ENCODE measurements at regions not wholly inside any gene's neighbourhood (a gene's known extent, or its start where the extent isn't known, plus 50 kb on each side); places are given as distances from the start of the nearest gene placed in this dataset.
"Not testable (repeated sequence)": the region's sequence is repeated elsewhere in the genome, so short reads cannot be mapped to it uniquely, and the experiment has no call there.

GRCh38 chr1:67482733-67483482 is 52.7 kb upstream of the SERBP1 start:
- FAIRE-seq = no peak
- TF ChIP-seq POLR2AphosphoS5 (IDR thresholded peaks at IDR 0.05; ENCODE audit: low read depth, low read length) = no peak
- TF ChIP-seq TAF1 (IDR thresholded peaks at IDR 0.05; ENCODE audit: borderline replicate concordance, low read depth, low read length) = no peak
- TF ChIP-seq POLR2A (IDR thresholded peaks at IDR 0.05; ENCODE audit: low read depth, low read length) = no peak
- DNase-seq (ENCODE audit: insufficient read length) = no peak

- no peak for FAIRE-seq
- TF ChIP-seq POLR2A (IDR thresholded peaks at IDR 0.05; ENCODE audit: low read depth, low read length) = no peak
- TF ChIP-seq TAF1 (IDR thresholded peaks at IDR 0.05; ENCODE audit: borderline replicate concordance, low read depth, low read length) = no peak
- no peak for TF ChIP-seq POLR2AphosphoS5 (IDR thresholded peaks at IDR 0.05; ENCODE audit: low read depth, low read length)
Observed at GRCh38 chr1:67484492-67484891, 54.3 kb upstream of the SERBP1 start.

GRCh38 chr1:67485046-67485811 is 55.0 kb upstream of the SERBP1 start:
- DNase-seq (ENCODE audit: insufficient read length) (no peak), FAIRE-seq (no peak)
- no peak for TF ChIP-seq TAF1 (IDR thresholded peaks at IDR 0.05; ENCODE audit: borderline replicate concordance, low read depth, low read length)
- TF ChIP-seq POLR2A (IDR thresholded peaks at IDR 0.05; ENCODE audit: low read depth, low read length) = no peak
- TF ChIP-seq POLR2AphosphoS5 (IDR thresholded peaks at IDR 0.05; ENCODE audit: low read depth, low read length) = no peak

More at GRCh38 chr1:67484492-67484891, 54.3 kb upstream of the SERBP1 start:
- no peak for DNase-seq (ENCODE audit: insufficient read length)

- DNase-seq (ENCODE audit: insufficient read length) (no peak), FAIRE-seq (no peak)
- no peak for TF ChIP-seq TAF1 (IDR thresholded peaks at IDR 0.05; ENCODE audit: borderline replicate concordance, low read depth, low read length)
- TF ChIP-seq POLR2AphosphoS5 (IDR thresholded peaks at IDR 0.05; ENCODE audit: low read depth, low read length) = no peak
Observed at GRCh38 chr1:67489643-67490042, 59.4 kb upstream of the SERBP1 start.

GRCh38 chr1:67491280-67491679 is 61.1 kb upstream of the SERBP1 start:
- TF ChIP-seq POLR2A (IDR thresholded peaks at IDR 0.05; ENCODE audit: low read depth, low read length) = no peak
- TF ChIP-seq TAF1 (IDR thresholded peaks at IDR 0.05; ENCODE audit: borderline replicate concordance, low read depth, low read length) = no peak
- TF ChIP-seq POLR2AphosphoS5 (IDR thresholded peaks at IDR 0.05; ENCODE audit: low read depth, low read length) = no peak
- no peak for FAIRE-seq
- DNase-seq (ENCODE audit: insufficient read length) = no peak

GRCh38 chr1:67493148-67493547 is 62.9 kb upstream of the SERBP1 start:
- DNase-seq (ENCODE audit: insufficient read length) (no peak), FAIRE-seq (no peak)
- TF ChIP-seq POLR2AphosphoS5 (IDR thresholded peaks at IDR 0.05; ENCODE audit: low read depth, low read length) (no peak), TAF1 (IDR thresholded peaks at IDR 0.05; ENCODE audit: borderline replicate concordance, low read depth, low read length) (no peak), POLR2A (IDR thresholded peaks at IDR 0.05; ENCODE audit: low read depth, low read length) (no peak)

- no peak for TF ChIP-seq POLR2AphosphoS5 (IDR thresholded peaks at IDR 0.05; ENCODE audit: low read depth, low read length)
- TF ChIP-seq POLR2A (IDR thresholded peaks at IDR 0.05; ENCODE audit: low read depth, low read length) = no peak
- TF ChIP-seq TAF1 (IDR thresholded peaks at IDR 0.05; ENCODE audit: borderline replicate concordance, low read depth, low read length) = no peak
- no peak for DNase-seq (ENCODE audit: insufficient read length)
- no peak for FAIRE-seq
Observed at GRCh38 chr1:67495327-67495726, 65.1 kb upstream of the SERBP1 start.

GRCh38 chr1:67496329-67496728 is 66.1 kb upstream of the SERBP1 start:
- no peak for DNase-seq (ENCODE audit: insufficient read length)
- no peak for FAIRE-seq
- TF ChIP-seq POLR2AphosphoS5 (IDR thresholded peaks at IDR 0.05; ENCODE audit: low read depth, low read length) (no peak), TAF1 (IDR thresholded peaks at IDR 0.05; ENCODE audit: borderline replicate concordance, low read depth, low read length) (no peak), POLR2A (IDR thresholded peaks at IDR 0.05; ENCODE audit: low read depth, low read length) (no peak)

GRCh38 chr1:67500413-67500959 is 70.3 kb upstream of the SERBP1 start:
- peak; percentile 76 for DNase-seq (ENCODE audit: insufficient read length)
- FAIRE-seq = peak; percentile 99
- no peak for TF ChIP-seq TAF1 (IDR thresholded peaks at IDR 0.05; ENCODE audit: borderline replicate concordance, low read depth, low read length)
- TF ChIP-seq POLR2AphosphoS5 (IDR thresholded peaks at IDR 0.05; ENCODE audit: low read depth, low read length) = no peak
- TF ChIP-seq POLR2A (IDR thresholded peaks at IDR 0.05; ENCODE audit: low read depth, low read length) = no peak

GRCh38 chr1:67503974-67504373 is 73.8 kb upstream of the SERBP1 start:
- TF ChIP-seq POLR2A (IDR thresholded peaks at IDR 0.05; ENCODE audit: low read depth, low read length) (no peak), TAF1 (IDR thresholded peaks at IDR 0.05; ENCODE audit: borderline replicate concordance, low read depth, low read length) (no peak), POLR2AphosphoS5 (IDR thresholded peaks at IDR 0.05; ENCODE audit: low read depth, low read length) (no peak)
- FAIRE-seq (no peak), DNase-seq (ENCODE audit: insufficient read length) (no peak)

GRCh38 chr1:67513392-67514294 is 83.4 kb upstream of the SERBP1 start:
- DNase-seq (ENCODE audit: insufficient read length); FAIRE-seq: not testable (repeated sequence)

All from GM12892 (cell line).